Nucleus accumbens (tissue), 56 donors: ENCODE measurements at regions not wholly inside any gene's neighbourhood (a gene's known extent, or its start where the extent isn't known, plus 50 kb on each side); places are given as distances from the start of the nearest gene placed in this dataset.
A peak's percentile ranks its signal among the peaks of the same experiment; 100 is the strongest.

Source experiments
- DNase-seq, 56 donors: peaks; one replicate each; lab custom pipeline; 2025; lab: John Stamatoyannopoulos, UW

GRCh38 chr16:87052506-87052905 lies 264.7 kb downstream of the C16orf95 start:
- DNase-seq: no peak

GRCh38 chr16:87053016-87053982 lies 263.9 kb downstream of the C16orf95 start:
- no peak for DNase-seq

GRCh38 chr16:87054154-87054553 lies 263.0 kb downstream of the C16orf95 start:
- no peak for DNase-seq

GRCh38 chr16:87054856-87055255 lies 262.3 kb downstream of the C16orf95 start:
- no peak for DNase-seq

- DNase-seq: no peak
Observed at GRCh38 chr16:87056083-87056482, 261.1 kb downstream of the C16orf95 start.

GRCh38 chr16:87056551-87056950 lies 260.6 kb downstream of the C16orf95 start:
- DNase-seq: no peak

GRCh38 chr16:87057211-87057881 lies 259.8 kb downstream of the C16orf95 start:
- DNase-seq: no peak

GRCh38 chr16:87057951-87058560 lies 259.1 kb downstream of the C16orf95 start:
- DNase-seq: no peak

GRCh38 chr16:87058728-87059250 lies 258.4 kb downstream of the C16orf95 start:
- DNase-seq: no peak

GRCh38 chr16:87060034-87060986 lies 256.9 kb downstream of the C16orf95 start:
- no peak for DNase-seq

- no peak for DNase-seq
Observed at GRCh38 chr16:87061243-87061920, 255.8 kb downstream of the C16orf95 start.

- DNase-seq: peak in 37 of 56 donors; percentile 2 to 69 (median 19)
Observed at GRCh38 chr16:87062569-87063442, 254.4 kb downstream of the C16orf95 start.

GRCh38 chr16:87063543-87063942 lies 253.6 kb downstream of the C16orf95 start:
- no peak for DNase-seq

- DNase-seq: no peak
Observed at GRCh38 chr16:87064731-87065445, 252.3 kb downstream of the C16orf95 start.

GRCh38 chr16:87065446-87066132 lies 251.6 kb downstream of the C16orf95 start:
- no peak for DNase-seq

GRCh38 chr16:87066133-87067002 lies 250.8 kb downstream of the C16orf95 start:
- no peak for DNase-seq
